AG09319 (cell line): ENCODE measurements at regions not wholly inside any gene's neighbourhood (a gene's known extent, or its start where the extent isn't known, plus 50 kb on each side); places are given as distances from the start of the nearest gene placed in this dataset.

Source experiments
- DNase-seq: peaks from one replicate; pipeline ENCODE4 v3.0.0-alpha.2; 2010; ENCODE audit warnings: low read depth; ENCODE audit errors: extremely low read depth
- CTCF ChIP-seq: IDR thresholded peaks from 2 replicates; pipeline ENCODE4 v1.5.1; 2011; ENCODE audit warnings: low read depth, mild to moderate bottlenecking, inconsistent platforms, low read length, moderate library complexity

GRCh38 chr1:55959136-55959548 is 620.2 kb downstream of the PLPP3 start:
- DNase-seq = no peak
- TF ChIP-seq CTCF = no peak

- DNase-seq = no peak
- TF ChIP-seq CTCF = no peak
Measured at GRCh38 chr1:55958498-55958897, 620.9 kb downstream of the PLPP3 start.

- DNase-seq = no peak
- no peak for TF ChIP-seq CTCF
Measured at GRCh38 chr1:55957276-55957675, 622.1 kb downstream of the PLPP3 start.

- no peak for TF ChIP-seq CTCF
- DNase-seq = no peak
Measured at GRCh38 chr1:55955016-55955621, 624.2 kb downstream of the PLPP3 start.

GRCh38 chr1:55951291-55951690 is 628.1 kb downstream of the PLPP3 start:
- no peak for TF ChIP-seq CTCF
- DNase-seq = no peak

- no peak for DNase-seq
- TF ChIP-seq CTCF = no peak
Measured at GRCh38 chr1:55947446-55947845, 631.9 kb downstream of the PLPP3 start.

- no peak for TF ChIP-seq CTCF
- no peak for DNase-seq
Measured at GRCh38 chr1:55943721-55944435, 635.5 kb downstream of the PLPP3 start.
